NCI-H345 treated with DMSO at 0.1 percent for 48 hours (cell line): ENCODE measurements at regions not wholly inside any gene's neighbourhood (a gene's known extent, or its start where the extent isn't known, plus 50 kb on each side); places are given as distances from the start of the nearest gene placed in this dataset.
"Not testable (repeated sequence)": the region's sequence is repeated elsewhere in the genome, so short reads cannot be mapped to it uniquely, and the experiment has no call there.

Source experiments
- DNase-seq: peaks from one replicate; lab custom pipeline; 2025; ENCODE audit not compliant: unreplicated experiment; lab: John Stamatoyannopoulos, UW

DNA sequence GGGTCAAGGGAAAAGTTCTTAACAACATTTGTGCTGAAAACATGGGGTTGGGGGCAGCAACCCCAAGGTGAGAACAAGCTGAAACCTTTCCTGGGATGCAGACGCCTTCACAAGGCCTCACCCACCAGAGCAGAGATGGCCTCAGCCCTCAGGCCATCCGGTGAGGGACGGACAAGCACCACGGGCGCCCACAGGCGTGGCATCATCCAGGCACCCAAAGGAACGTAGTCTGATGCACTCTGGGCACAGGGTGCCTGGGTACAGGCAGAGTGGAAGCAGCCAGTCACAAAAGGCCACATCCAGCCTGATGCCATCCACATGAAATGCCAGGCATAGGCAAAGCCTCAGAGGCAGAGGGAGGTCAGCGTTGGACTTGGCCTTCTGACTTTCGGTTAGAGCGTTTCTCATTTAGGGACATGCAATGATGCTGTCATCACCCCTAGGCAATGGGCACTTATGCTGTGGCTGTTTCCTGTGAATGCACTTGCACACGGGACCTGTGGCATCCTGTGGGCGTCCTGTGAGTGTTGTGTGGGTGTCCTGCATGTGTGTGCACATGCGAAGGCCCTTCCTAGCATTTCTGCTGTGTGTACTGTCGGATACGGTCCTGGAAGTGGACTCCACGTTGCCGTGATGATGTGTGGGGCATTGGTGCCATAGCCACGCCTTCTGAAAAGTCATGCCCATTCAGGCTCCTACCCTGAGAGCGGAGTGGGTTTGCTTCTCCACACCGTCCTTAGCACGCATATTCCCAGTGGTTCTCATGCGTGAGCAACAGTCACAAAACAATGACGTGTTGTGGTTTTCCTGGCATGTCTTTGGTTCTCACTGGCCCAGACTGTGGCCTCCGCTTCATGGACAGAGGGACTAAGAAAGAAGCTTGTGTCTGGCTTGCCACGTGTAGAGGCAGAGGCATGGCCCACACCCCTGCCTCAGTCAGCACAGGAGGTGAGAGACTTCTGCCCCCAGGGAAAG is 52.7 kb upstream of the ZNF469 start:
- DNase-seq, result no peak

DNA sequence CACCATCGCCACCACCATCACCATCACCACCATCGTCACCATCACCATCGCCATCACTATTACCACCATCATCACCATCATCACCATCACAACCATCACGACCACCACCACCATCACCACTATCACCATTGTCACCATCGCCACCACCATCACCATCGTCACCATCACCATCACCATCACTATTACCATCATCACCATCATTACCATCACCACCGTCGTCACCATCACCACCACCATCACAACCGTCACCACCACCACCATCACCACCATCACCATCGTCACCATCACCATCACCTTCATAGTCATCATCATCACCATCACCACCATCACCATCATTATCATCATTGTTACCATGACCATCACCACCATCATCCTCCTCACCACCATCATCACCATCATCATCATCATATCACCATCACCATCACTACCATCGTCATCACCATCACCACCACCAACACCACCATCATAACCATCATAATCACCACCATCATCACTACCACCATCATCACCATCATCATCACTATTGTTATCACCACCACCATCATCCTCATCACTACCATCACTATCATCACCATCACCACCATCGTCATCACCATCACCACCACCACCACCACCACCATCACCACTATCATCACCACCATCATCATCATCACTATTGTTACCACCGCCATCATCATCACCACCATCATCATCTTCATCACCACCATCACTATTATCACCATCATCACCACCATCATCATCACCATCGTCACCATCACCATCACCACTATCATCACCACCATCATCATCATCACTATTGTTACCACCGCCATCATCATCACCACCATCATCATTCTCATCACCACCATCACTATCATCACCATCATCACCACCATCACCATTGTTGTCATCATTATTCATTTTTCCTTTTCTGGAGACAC is 51.5 kb upstream of the ZNF469 start:
- no peak for DNase-seq

DNA sequence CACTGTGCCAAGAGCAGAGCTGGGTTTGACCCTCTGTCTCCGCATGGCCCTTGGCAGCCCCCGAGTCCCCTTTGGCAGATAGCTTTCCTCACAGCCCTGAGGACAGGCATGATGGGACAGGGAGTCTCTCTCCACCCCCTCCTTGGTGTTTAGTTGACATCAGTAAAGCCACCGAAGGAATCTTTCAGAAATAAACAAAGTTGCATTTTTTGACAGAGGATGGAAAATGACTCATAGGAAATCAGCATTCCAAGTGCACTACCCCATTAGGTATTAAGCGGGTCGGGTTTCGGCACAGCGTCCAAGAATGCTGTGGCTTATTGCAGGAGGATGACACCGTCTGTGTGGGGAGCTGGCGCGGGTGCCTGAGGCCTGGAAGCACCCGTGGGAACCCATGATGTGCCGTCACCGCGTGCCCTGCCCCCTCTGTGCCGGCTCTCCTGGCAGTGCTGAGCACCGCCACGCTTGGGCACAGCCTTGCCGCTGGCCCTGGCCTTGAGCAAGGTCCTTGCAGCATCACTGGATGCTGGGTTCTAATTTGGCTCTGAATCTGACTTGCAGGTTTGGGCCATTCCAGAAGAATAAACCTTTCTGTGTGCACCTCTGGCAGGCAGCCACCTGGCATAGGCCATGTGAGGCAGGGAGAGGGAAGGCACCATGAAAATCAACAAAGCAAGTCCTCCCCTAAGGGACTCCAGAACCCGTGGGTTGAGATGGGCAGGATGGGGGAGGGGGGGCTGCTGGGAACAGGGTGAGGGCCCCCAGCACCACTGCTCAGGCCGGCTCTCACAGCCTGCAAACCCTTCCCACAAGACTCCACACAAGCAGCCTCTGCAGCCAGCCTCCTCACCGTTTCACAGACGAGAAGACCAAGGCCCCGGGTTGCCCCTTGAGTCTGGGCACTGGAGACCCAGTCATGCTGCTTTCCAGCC is 50.5 kb upstream of the ZNF469 start:
- no peak for DNase-seq

DNA sequence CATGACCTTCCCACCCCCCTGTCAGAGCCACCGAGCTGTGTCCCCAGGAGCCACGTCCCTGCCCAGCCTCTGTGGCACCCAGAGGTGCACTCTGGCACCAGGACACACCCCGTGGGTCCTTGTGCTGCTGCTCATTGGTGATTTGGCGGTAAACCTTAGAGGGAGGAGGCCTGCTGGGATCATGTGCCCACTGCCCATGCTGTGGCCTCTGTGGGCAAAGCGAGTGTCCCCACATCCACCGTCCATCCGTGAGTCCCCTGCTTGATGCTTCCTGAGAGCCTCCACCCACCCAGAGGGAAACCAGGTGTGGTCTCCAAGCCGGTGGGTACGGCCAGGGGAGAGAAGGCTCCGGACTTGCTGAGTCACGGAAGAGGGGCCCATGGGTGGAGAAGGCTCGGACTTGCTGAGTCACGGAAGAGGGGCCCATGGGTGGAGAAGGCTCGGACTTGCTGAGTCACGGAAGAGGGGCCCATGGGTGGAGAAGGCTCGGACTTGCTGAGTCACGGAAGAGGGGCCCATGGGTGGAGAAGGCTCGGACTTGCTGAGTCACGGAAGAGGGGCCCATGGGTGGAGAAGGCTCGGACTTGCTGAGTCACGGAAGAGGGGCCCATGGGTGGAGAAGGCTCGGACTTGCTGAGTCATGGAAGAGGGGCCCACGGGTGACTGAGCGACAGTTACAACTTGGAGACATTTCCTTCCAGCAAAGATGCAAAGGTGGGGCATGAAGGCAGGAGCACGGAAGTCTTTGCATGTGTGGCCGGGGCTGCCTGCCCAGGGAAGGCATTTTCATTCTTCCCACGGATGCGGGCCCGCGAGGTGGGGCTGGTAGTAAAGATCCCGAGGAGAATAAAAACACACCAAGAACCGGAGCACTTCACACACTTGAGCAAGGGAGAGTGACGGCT is 49.6 kb upstream of the ZNF469 start:
- DNase-seq, result not testable (repeated sequence)
